VCaP (cell line): ENCODE measurements at regions not wholly inside any gene's neighbourhood (a gene's known extent, or its start where the extent isn't known, plus 50 kb on each side); places are given as distances from the start of the nearest gene placed in this dataset.

Experiments used
- H3K27ac ChIP-seq: fragments of 450-650 bp; 2 replicates; pipeline ENCODE4 v1.5.1; 2017
- CTCF ChIP-seq: fragments of 450-650 bp; conservative IDR thresholded peaks from 2 replicates; pipeline ENCODE4 v1.5.1; 2017; ENCODE audit warnings: mild to moderate bottlenecking, moderate library complexity

GRCh38 chrX:140944710-140945109 lies 57.7 kb upstream of the SPANXB1 start:
- H3K27ac ChIP-seq: no peak overlapping the region
- TF ChIP-seq CTCF: no peak

GRCh38 chrX:140948827-140949226 lies 53.6 kb upstream of the SPANXB1 start:
- no peak for TF ChIP-seq CTCF
- H3K27ac ChIP-seq: no peak overlapping the region

- H3K27ac ChIP-seq: no peak overlapping the region
- no peak for TF ChIP-seq CTCF
Observed at GRCh38 chrX:140949233-140949632, 53.2 kb upstream of the SPANXB1 start.
